ENCODE measurements at regions not wholly inside any gene's neighbourhood (a gene's known extent, or its start where the extent isn't known, plus 50 kb on each side); places are given as distances from the start of the nearest gene placed in this dataset.

- no peaks in the 10 kb centered on the region for H3K4me1 Mint-ChIP-seq
- no peak overlapping the region for H3K27ac Mint-ChIP-seq
- H3K36me3 Mint-ChIP-seq: peaks cover 0 to 7% of the 10 kb centered on the region in 2 donors
- DNase-seq (no peak), ATAC-seq (ENCODE audit: low read depth in 2 of 2) (no peak)
- H3K27me3 Mint-ChIP-seq: peaks cover 26 to 34% (median 33%) of the 10 kb centered on the region in 3 donors
- no peak overlapping the region for H3K4me3 Mint-ChIP-seq
- peaks cover 1 to 12% (median 5%) of the 10 kb centered on the region in 7 donors for H3K9me3 Mint-ChIP-seq
Measured at GRCh38 chr3:70899816-70900215, 587.4 kb upstream of the MDFIC2 start.

GRCh38 chr3:70890020-70890394 is 577.6 kb upstream of the MDFIC2 start:
- H3K9me3 Mint-ChIP-seq: peaks cover 0 to 7% (median 0%) of the 10 kb centered on the region in 7 donors
- no peak overlapping the region for H3K4me3 Mint-ChIP-seq
- no peaks in the 10 kb centered on the region for H3K4me1 Mint-ChIP-seq

DNA sequence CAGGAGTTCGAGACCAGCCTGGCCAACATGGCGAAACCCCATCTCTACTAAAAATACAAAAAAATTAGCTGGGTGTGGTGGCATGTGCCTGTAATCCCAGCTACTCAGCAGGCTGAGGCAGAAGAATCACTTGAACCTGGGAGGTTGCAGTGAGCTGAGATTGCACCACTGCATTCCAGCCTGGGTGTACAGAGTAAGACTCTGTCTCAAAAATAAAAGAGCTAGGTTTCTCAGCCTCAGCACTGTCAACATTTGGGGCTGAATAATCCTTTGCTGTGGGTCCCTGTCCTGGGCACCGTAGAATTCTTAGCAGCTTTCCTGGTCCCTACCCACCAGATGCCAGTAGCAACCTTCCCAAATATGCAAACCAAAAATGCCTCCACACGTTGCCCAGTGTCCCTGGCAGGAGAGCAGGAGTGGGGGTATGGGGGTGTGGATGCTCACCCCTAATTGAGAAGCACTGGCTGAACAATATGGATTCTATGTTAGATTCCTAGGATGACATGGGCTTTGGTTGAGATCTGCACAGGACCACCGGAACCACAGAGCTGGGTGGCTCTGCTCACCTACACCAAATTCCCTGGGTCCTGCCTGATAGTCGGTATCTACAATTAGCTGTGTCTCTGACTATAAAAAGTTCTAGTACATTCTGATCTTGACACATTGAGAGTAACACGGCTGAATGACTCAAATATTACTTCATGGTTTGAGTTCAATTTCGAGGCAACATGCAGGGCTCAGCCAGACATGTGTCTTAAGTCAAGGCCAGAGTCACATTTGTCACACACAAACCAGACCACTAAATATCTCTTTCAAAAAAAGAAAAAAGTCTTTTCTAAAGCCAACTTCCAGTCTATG is 577.0 kb upstream of the MDFIC2 start:
- no peak for ATAC-seq (ENCODE audit: low read depth in 2 of 2)

More at GRCh38 chr3:70890020-70890394, 577.6 kb upstream of the MDFIC2 start:
- ATAC-seq (ENCODE audit: low read depth in 2 of 2) (no peak), DNase-seq (no peak)
- Mint-ChIP-seq H3K36me3 (no peaks in the 10 kb centered on the region), H3K27me3 (no peaks in the 10 kb centered on the region), H3K27ac (no peak overlapping the region)

GRCh38 chr3:70885636-70886035 is 573.2 kb upstream of the MDFIC2 start:
- Mint-ChIP-seq H3K27me3 (peaks cover 10 to 19% (median 12%) of the 10 kb centered on the region in 3 donors), H3K4me1 (no peaks in the 10 kb centered on the region), H3K27ac (no peak overlapping the region), H3K9me3 (peaks cover 0 to 4% (median 0%) of the 10 kb centered on the region in 7 donors), H3K4me3 (no peak overlapping the region), H3K36me3 (no peaks in the 10 kb centered on the region)
- ATAC-seq (ENCODE audit: low read depth in 2 of 2): no peak
- DNase-seq: no peak

More for the DNA sequence above, 577.0 kb upstream of the MDFIC2 start:
- H3K4me3 Mint-ChIP-seq: no peak overlapping the region
- H3K27ac Mint-ChIP-seq: no peak overlapping the region
- peaks cover 0 to 5% (median 0%) of the 10 kb centered on the region in 7 donors for H3K9me3 Mint-ChIP-seq
- no peak for DNase-seq
- no peaks in the 10 kb centered on the region for H3K4me1 Mint-ChIP-seq
- no peaks in the 10 kb centered on the region for H3K36me3 Mint-ChIP-seq
- no peaks in the 10 kb centered on the region for H3K27me3 Mint-ChIP-seq

DNA sequence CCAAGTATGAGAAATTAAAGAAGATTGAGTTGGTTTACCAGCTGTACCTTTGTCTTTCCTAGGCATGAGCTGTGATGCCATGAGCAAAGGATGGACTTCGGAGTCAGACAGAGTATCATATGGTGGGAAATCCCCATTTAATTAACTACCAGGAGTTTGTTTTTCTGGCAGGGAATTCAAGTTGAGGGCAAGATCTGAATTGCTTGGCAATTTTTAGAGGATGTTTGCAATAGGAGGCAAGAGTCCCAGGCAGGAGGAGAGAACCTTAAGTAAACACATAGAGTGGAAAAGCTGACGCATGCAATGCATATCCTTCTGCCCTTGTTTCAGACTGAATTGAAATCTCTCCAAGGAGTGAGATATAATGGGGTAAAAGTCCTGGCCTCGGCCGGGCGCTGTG is 569.7 kb upstream of the MDFIC2 start:
- peaks cover 10 to 28% (median 22%) of the 10 kb centered on the region in 3 donors for H3K27me3 Mint-ChIP-seq
- no peak for DNase-seq
- H3K4me3 Mint-ChIP-seq: no peak overlapping the region
- H3K4me1 Mint-ChIP-seq: no peaks in the 10 kb centered on the region
- peaks cover 0 to 17% of the 10 kb centered on the region in 2 donors for H3K36me3 Mint-ChIP-seq
- no peak for ATAC-seq (ENCODE audit: low read depth in 2 of 2)
- H3K27ac Mint-ChIP-seq: no peak overlapping the region
- H3K9me3 Mint-ChIP-seq: peaks cover 12 to 34% (median 22%) of the 10 kb centered on the region in 7 donors

- no peak overlapping the region for H3K27ac Mint-ChIP-seq
- H3K4me1 Mint-ChIP-seq: no peaks in the 10 kb centered on the region
- H3K27me3 Mint-ChIP-seq: peaks cover 10 to 38% (median 26%) of the 10 kb centered on the region in 3 donors
- peaks cover 12 to 38% (median 22%) of the 10 kb centered on the region in 7 donors for H3K9me3 Mint-ChIP-seq
- peaks cover 0 to 17% of the 10 kb centered on the region in 2 donors for H3K36me3 Mint-ChIP-seq
- DNase-seq (no peak), ATAC-seq (ENCODE audit: low read depth in 2 of 2) (no peak)
- no peak overlapping the region for H3K4me3 Mint-ChIP-seq
Measured at GRCh38 chr3:70880421-70880820, 568.0 kb upstream of the MDFIC2 start.

DNA sequence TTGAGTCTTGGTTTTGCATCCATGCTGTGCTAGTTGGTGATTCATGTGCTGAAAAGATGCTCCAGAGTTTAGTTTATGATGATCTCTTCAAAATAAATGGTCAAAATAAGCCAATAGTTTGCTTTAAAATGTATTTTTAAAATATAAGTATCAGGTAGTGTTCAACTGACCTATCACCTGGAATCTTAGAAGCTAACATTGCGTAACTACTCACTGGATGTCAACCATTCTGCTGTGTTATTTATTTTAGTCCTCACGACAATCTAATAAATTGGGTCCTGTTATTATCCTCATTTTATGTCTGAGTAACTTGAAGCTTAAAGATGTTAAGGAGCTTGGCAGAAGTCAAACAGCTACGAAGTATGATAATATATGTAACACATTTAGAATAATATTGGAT is 563.7 kb upstream of the MDFIC2 start:
- Mint-ChIP-seq H3K4me3 (no peak overlapping the region), H3K36me3 (peaks cover 0 to 25% of the 10 kb centered on the region in 2 donors), H3K9me3 (peaks cover 15 to 50% (median 32%) of the 10 kb centered on the region in 7 donors), H3K4me1 (no peaks in the 10 kb centered on the region), H3K27me3 (peaks cover 12 to 37% (median 37%) of the 10 kb centered on the region in 3 donors), H3K27ac (no peak overlapping the region)
- DNase-seq (no peak), ATAC-seq (ENCODE audit: low read depth in 2 of 2) (no peak)

DNA sequence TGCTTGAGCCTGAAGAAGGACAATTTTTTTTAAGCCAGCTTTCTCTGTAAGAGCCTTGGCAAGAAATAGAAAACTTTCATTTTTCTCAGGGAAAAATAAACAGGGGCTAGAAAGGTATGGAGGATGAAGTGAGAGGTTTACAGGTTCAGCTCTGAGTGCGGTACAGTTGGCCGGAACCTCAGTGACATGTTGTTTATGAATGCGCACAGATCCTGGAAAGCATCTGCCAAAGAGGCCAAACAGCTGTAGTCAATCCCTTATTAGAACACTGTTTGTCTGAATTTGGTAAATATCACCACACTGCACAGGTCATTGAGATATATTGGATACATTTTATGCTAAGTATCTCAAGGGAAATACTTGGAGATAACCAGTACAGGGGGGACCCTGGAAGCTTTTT is 561.8 kb upstream of the MDFIC2 start:
- Mint-ChIP-seq H3K4me1 (no peaks in the 10 kb centered on the region), H3K9me3 (peaks cover 11 to 48% (median 30%) of the 10 kb centered on the region in 7 donors), H3K36me3 (peaks cover 0 to 22% of the 10 kb centered on the region in 2 donors), H3K27ac (no peak overlapping the region), H3K4me3 (no peak overlapping the region), H3K27me3 (peaks cover 12 to 42% (median 38%) of the 10 kb centered on the region in 3 donors)
- DNase-seq (no peak), ATAC-seq (ENCODE audit: low read depth in 2 of 2) (no peak)

DNA sequence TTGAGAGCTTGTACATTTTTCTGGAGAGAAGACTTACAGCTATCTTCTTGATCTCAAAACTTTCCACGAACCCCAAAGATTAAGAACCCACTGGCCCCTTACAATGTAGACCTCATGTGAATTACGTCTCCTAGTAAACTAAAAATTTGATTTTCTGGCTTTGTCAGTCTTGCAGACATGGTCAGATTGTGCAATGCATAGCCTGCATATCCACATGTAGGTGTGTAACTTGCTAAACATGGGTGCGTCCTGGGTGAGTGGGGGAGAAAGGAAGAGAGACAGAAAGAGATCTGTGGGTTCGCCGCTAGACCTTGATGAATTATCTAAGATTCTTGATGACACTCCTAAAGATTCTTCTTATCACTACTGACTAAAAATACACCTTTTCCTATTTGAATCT is 561.2 kb upstream of the MDFIC2 start:
- peaks cover 7 to 46% (median 26%) of the 10 kb centered on the region in 7 donors for H3K9me3 Mint-ChIP-seq
- H3K36me3 Mint-ChIP-seq: peaks cover 0 to 17% of the 10 kb centered on the region in 2 donors
- peaks cover 12 to 44% (median 38%) of the 10 kb centered on the region in 3 donors for H3K27me3 Mint-ChIP-seq
- no peak overlapping the region for H3K27ac Mint-ChIP-seq
- no peak overlapping the region for H3K4me3 Mint-ChIP-seq
- H3K4me1 Mint-ChIP-seq: no peaks in the 10 kb centered on the region
- ATAC-seq (ENCODE audit: low read depth in 2 of 2) (no peak), DNase-seq (no peak)

DNA sequence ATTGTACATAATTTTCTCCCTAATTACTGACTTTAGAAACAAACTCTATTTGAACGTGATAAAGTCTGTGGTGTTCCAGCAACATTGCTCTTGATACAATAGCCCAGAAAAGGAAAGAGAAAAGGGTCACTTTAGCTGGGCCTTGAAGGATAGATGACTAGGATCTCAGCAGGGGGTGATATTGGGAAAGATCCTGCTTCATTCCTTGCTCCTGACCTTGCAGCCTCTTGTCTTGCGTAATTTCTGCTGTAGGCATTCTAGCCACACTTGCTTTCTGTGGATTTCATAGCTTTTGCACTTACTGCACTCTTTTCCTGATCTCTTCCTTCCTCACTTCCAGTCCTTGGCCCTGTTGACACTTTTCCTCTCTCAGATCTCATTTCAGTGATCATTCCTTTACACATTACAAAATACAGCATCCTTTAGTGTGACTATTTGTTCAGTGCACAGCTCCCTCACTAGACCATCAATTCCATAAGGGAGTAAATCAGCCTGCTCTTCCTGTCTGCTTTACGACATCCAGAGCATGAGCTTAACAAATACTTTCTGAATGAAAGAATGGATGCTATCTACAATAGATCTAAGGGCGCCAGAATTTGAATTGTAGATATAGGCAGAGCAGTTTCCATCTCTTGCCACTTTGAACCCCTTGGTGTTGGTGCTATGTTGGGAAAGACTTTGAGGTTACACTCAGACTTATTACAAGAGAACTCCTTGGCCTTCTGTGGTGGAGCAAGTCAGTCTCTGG is 559.6 kb upstream of the MDFIC2 start:
- peaks cover 3 to 32% (median 20%) of the 10 kb centered on the region in 7 donors for H3K9me3 Mint-ChIP-seq

DNA sequence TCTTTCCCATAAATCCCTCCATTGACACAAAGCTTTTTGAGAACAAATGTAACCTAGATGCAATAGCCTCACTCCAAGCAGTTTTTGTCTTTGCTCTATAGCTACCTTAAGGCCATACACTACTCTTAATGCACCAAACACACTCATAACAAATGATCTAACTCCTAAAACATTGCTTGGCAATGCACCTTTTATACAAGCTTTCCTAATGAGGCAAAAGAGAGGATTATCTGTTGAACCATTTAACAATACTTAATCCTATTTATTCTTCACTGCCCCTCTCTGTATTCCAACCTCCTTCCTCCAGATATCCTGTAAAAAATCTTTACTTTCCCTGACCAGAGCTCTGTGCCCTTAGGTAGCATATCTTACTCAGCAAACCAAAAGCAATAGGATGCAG is 558.1 kb upstream of the MDFIC2 start:
- H3K27ac Mint-ChIP-seq: no peak overlapping the region
- H3K36me3 Mint-ChIP-seq: peaks cover 0 to 8% of the 10 kb centered on the region in 2 donors

More for the DNA sequence above, 559.6 kb upstream of the MDFIC2 start:
- H3K4me3 Mint-ChIP-seq: no peak overlapping the region
- H3K27me3 Mint-ChIP-seq: peaks cover 12 to 37% (median 31%) of the 10 kb centered on the region in 3 donors
- DNase-seq (no peak), ATAC-seq (ENCODE audit: low read depth in 2 of 2) (no peak)
- H3K4me1 Mint-ChIP-seq: no peaks in the 10 kb centered on the region
- H3K27ac Mint-ChIP-seq: no peak overlapping the region
- H3K36me3 Mint-ChIP-seq: peaks cover 0 to 8% of the 10 kb centered on the region in 2 donors

GRCh38 chr3:70868561-70868960 is 556.1 kb upstream of the MDFIC2 start:
- H3K27me3 Mint-ChIP-seq: peaks cover 12 to 27% (median 26%) of the 10 kb centered on the region in 3 donors
- DNase-seq (no peak), ATAC-seq (ENCODE audit: low read depth in 2 of 2) (no peak)
- H3K4me3 Mint-ChIP-seq: no peak overlapping the region
- no peaks in the 10 kb centered on the region for H3K4me1 Mint-ChIP-seq
- peaks cover 0 to 15% of the 10 kb centered on the region in 2 donors for H3K36me3 Mint-ChIP-seq
- peaks cover 3 to 40% (median 26%) of the 10 kb centered on the region in 7 donors for H3K9me3 Mint-ChIP-seq
- no peak overlapping the region for H3K27ac Mint-ChIP-seq

More for the DNA sequence above, 558.1 kb upstream of the MDFIC2 start:
- no peak for ATAC-seq (ENCODE audit: low read depth in 2 of 2)
- peaks cover 3 to 30% (median 20%) of the 10 kb centered on the region in 7 donors for H3K9me3 Mint-ChIP-seq
- DNase-seq: no peak
- no peak overlapping the region for H3K4me3 Mint-ChIP-seq
- H3K27me3 Mint-ChIP-seq: peaks cover 14 to 29% (median 28%) of the 10 kb centered on the region in 3 donors
- H3K4me1 Mint-ChIP-seq: no peaks in the 10 kb centered on the region

GRCh38 chr3:70863049-70863448 is 550.6 kb upstream of the MDFIC2 start:
- H3K27ac Mint-ChIP-seq: no peak overlapping the region
- peaks cover 11 to 30% (median 27%) of the 10 kb centered on the region in 3 donors for H3K27me3 Mint-ChIP-seq

More at GRCh38 chr3:70863049-70863448, 550.6 kb upstream of the MDFIC2 start:
- Mint-ChIP-seq H3K9me3 (peaks cover 0 to 13% (median 6%) of the 10 kb centered on the region in 7 donors), H3K36me3 (peaks cover 0 to 7% of the 10 kb centered on the region in 2 donors), H3K4me3 (no peak overlapping the region), H3K4me1 (no peaks in the 10 kb centered on the region)
- DNase-seq: no peak
- ATAC-seq (ENCODE audit: low read depth in 2 of 2): no peak

Data from naive B cell (primary cell).